ENCODE measurements at regions not wholly inside any gene's neighbourhood (a gene's known extent, or its start where the extent isn't known, plus 50 kb on each side); places are given as distances from the start of the nearest gene placed in this dataset.

DNA sequence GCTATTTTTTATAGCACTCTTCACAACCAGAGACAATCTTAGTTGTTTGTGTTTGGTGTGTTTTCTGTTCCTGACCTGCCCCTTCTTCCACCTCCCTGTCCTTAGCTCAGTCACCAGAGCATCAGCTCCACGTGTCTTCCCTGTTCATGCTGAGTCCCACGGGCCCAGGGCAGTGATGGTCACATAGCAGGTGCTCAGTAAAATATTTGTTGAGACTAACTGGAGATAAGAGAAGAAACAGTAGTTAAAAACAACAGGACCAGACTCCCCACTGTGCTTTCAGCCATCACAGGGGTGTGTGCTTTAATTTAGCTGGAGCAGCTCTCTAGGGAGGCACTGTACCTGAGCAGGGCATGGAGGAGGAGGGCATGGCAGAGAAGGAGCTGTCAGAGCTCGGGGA is 307.3 kb upstream of the ZNF32 start:
- Histone ChIP-seq H3K27me3 (no peaks in the 10 kb centered on the region), H3K4me1 (peaks cover 3% of the 10 kb centered on the region), H3K9me3 (no peaks in the 10 kb centered on the region), H3K27ac (no peak overlapping the region), H3K36me3 (ENCODE audit: low read depth, missing control alignments) (no peaks in the 10 kb centered on the region), H3K4me3 (no peak overlapping the region)
- no peak for DNase-seq
- no peak for TF ChIP-seq POLR2A (IDR thresholded peaks at IDR 0.05)
- TF ChIP-seq CTCF (IDR thresholded peaks at IDR 0.05): no peak
- intact Hi-C loops (cut with DNase I; ENCODE audit: low total_unique reads): no loop called here
- WGBS, 2 donors: 86 to 88% methylated on average over 3 of the region's 3 CpGs

DNA sequence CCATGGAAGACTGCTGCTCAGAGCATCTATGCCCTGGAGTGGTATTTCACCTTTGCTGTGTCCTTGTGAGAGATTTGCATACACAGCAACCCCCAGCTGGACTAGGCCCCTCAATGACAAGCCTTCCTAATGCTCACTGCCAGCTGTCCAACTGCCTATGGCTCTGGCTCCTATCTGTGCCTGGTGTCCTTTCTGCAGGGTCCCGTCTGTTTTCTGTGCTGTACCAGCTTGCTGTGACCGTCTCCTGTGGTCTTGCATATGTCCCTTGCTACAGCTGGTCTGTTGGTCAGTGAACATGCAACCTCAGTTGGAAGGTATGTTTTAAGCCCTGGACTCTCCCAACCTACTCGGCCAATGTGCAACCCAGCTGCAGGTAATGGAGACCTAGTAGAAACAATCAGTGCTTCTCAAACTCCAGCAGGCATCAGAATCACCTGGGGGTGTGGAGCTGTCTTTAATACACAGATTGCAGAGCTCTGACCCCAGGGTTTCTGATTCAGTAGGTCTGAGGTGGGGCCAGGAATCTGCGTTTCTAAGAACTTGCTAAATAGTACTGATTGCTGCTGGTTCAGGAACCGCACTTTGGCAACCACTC is 306.4 kb upstream of the ZNF32 start:
- 92 to 93% methylated on average over 5 of the region's 5 CpGs for WGBS, 2 donors
- Histone ChIP-seq H3K27me3 (no peaks in the 10 kb centered on the region), H3K4me3 (no peak overlapping the region), H3K9me3 (no peaks in the 10 kb centered on the region), H3K27ac (no peak overlapping the region), H3K4me1 (no peaks in the 10 kb centered on the region), H3K36me3 (ENCODE audit: low read depth, missing control alignments) (no peaks in the 10 kb centered on the region)
- no peak for TF ChIP-seq CTCF (IDR thresholded peaks at IDR 0.05)
- TF ChIP-seq POLR2A (IDR thresholded peaks at IDR 0.05): no peak
- DNase-seq: no peak
- intact Hi-C loops (cut with DNase I; ENCODE audit: low total_unique reads): no loop called here

DNA sequence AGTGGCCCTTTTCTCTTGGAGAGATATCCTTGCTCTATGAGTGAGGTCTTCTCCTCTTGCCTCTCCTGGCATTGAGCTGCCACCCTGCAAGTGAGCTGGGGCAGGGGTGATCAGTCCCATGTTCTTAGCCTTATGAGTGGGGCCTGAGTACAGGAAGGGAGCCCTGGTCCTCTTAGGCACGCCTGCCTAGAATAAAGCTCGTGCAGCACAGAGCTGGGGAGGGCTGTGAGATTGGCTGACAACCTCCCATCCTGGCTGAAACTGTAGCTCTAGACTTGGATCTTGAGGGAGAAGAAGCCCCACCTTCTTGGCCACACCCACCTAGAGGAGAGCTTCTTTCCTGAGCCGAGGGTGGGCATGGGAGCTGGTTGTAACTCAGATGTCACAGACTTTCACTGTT is 305.0 kb upstream of the ZNF32 start:
- H3K27me3 ChIP-seq: no peaks in the 10 kb centered on the region
- no peak for DNase-seq
- H3K27ac ChIP-seq: no peak overlapping the region
- no peaks in the 10 kb centered on the region for H3K9me3 ChIP-seq
- intact Hi-C loops (cut with DNase I; ENCODE audit: low total_unique reads): no loop called here
- no peaks in the 10 kb centered on the region for H3K4me1 ChIP-seq
- TF ChIP-seq CTCF (IDR thresholded peaks at IDR 0.05) (no peak), POLR2A (IDR thresholded peaks at IDR 0.05) (no peak)
- WGBS, 2 donors: 81% methylated on average over 3 of the region's 3 CpGs
- H3K4me3 ChIP-seq: no peak overlapping the region
- no peaks in the 10 kb centered on the region for H3K36me3 ChIP-seq (ENCODE audit: low read depth, missing control alignments)

- intact Hi-C loops (cut with DNase I; ENCODE audit: low total_unique reads): no loop called here
- no peak overlapping the region for H3K27ac ChIP-seq
- no peak overlapping the region for H3K4me3 ChIP-seq
- H3K27me3 ChIP-seq: no peaks in the 10 kb centered on the region
- H3K9me3 ChIP-seq: no peaks in the 10 kb centered on the region
- WGBS, 2 donors: 96 to 100% methylated on average over 1 of the region's 1 CpG
- H3K4me1 ChIP-seq: no peaks in the 10 kb centered on the region
- TF ChIP-seq POLR2A (IDR thresholded peaks at IDR 0.05) (no peak), CTCF (IDR thresholded peaks at IDR 0.05) (no peak)
- no peaks in the 10 kb centered on the region for H3K36me3 ChIP-seq (ENCODE audit: low read depth, missing control alignments)
- DNase-seq: no peak
Observed at GRCh38 chr10:43952760-43953159, 304.1 kb upstream of the ZNF32 start.

GRCh38 chr10:43949351-43949750 is 300.7 kb upstream of the ZNF32 start:
- intact Hi-C loops (cut with DNase I; ENCODE audit: low total_unique reads): no loop called here
- Histone ChIP-seq H3K4me1 (no peaks in the 10 kb centered on the region), H3K9me3 (no peaks in the 10 kb centered on the region), H3K36me3 (ENCODE audit: low read depth, missing control alignments) (no peaks in the 10 kb centered on the region), H3K27me3 (no peaks in the 10 kb centered on the region), H3K4me3 (no peak overlapping the region), H3K27ac (no peak overlapping the region)
- no peak for TF ChIP-seq POLR2A (IDR thresholded peaks at IDR 0.05)
- TF ChIP-seq CTCF (IDR thresholded peaks at IDR 0.05): no peak
- 68 to 73% methylated on average over 4 of the region's 4 CpGs for WGBS, 2 donors
- DNase-seq: no peak
